Neural crest cell (in vitro differentiated cells): ENCODE measurements at regions not wholly inside any gene's neighbourhood (a gene's known extent, or its start where the extent isn't known, plus 50 kb on each side); places are given as distances from the start of the nearest gene placed in this dataset.

ENCODE experiments used
- DNase-seq: peaks from one replicate; pipeline ENCODE4 v3.0.0; 2021; ENCODE audit warnings: low read depth, mixed read lengths, low spot score
- H3K27ac Mint-ChIP-seq: one replicate; pipeline ENCODE4 v1.8.0; 2021; ENCODE audit warnings: mild to moderate bottlenecking, mixed read lengths; ENCODE audit not compliant: unreplicated experiment
- H3K27me3 Mint-ChIP-seq: 2 replicates; pipeline ENCODE4 v1.8.0; 2021; ENCODE audit warnings: low read depth, mild to moderate bottlenecking, mixed read lengths
- H3K36me3 Mint-ChIP-seq: 2 replicates; pipeline ENCODE4 v1.8.0; 2021; ENCODE audit warnings: low read depth, mild to moderate bottlenecking, mixed read lengths
- H3K4me1 Mint-ChIP-seq: 2 replicates; pipeline ENCODE4 v1.8.0; 2021; ENCODE audit warnings: mixed read lengths
- H3K4me3 Mint-ChIP-seq: one replicate; pipeline ENCODE4 v1.8.0; 2021; ENCODE audit warnings: mild to moderate bottlenecking, mixed read lengths
- H3K9me3 Mint-ChIP-seq: 2 replicates; pipeline ENCODE4 v1.8.0; 2021; ENCODE audit warnings: mixed read lengths
- CTCF ChIP-seq: fragments of 200-600 bp; sonication (generic); conservative IDR thresholded peaks from 2 replicates; pipeline ENCODE4 v1.5.0; 2021; ENCODE audit warnings: antibody characterized with exemption, mild to moderate bottlenecking

- Mint-ChIP-seq H3K4me3 (no peak overlapping the region), H3K4me1 (no peaks in the 10 kb centered on the region), H3K27ac (no peak overlapping the region), H3K36me3 (no peaks in the 10 kb centered on the region), H3K27me3 (no peaks in the 10 kb centered on the region), H3K9me3 (peaks cover 7% of the 10 kb centered on the region)
- no peak for TF ChIP-seq CTCF
- DNase-seq: no peak
Observed at GRCh38 chr1:209230314-209230713, 353.2 kb upstream of the CAMK1G start.

GRCh38 chr1:209231476-209232156 lies 351.9 kb upstream of the CAMK1G start:
- no peak for DNase-seq
- Mint-ChIP-seq H3K9me3 (peaks cover 7% of the 10 kb centered on the region), H3K4me3 (no peak overlapping the region), H3K36me3 (no peaks in the 10 kb centered on the region), H3K27me3 (no peaks in the 10 kb centered on the region), H3K27ac (no peak overlapping the region), H3K4me1 (no peaks in the 10 kb centered on the region)
- TF ChIP-seq CTCF: no peak

GRCh38 chr1:209232197-209232596 lies 351.3 kb upstream of the CAMK1G start:
- no peaks in the 10 kb centered on the region for H3K27me3 Mint-ChIP-seq
- TF ChIP-seq CTCF: no peak
- H3K4me3 Mint-ChIP-seq: no peak overlapping the region
- peaks cover 7% of the 10 kb centered on the region for H3K9me3 Mint-ChIP-seq
- H3K27ac Mint-ChIP-seq: no peak overlapping the region
- H3K36me3 Mint-ChIP-seq: no peaks in the 10 kb centered on the region
- no peaks in the 10 kb centered on the region for H3K4me1 Mint-ChIP-seq
- no peak for DNase-seq

GRCh38 chr1:209232759-209233158 lies 350.8 kb upstream of the CAMK1G start:
- no peak overlapping the region for H3K27ac Mint-ChIP-seq

GRCh38 chr1:209235166-209235565 lies 348.3 kb upstream of the CAMK1G start:
- Mint-ChIP-seq H3K36me3 (no peaks in the 10 kb centered on the region), H3K4me1 (no peaks in the 10 kb centered on the region), H3K27ac (no peak overlapping the region), H3K9me3 (peaks cover 7% of the 10 kb centered on the region), H3K4me3 (no peak overlapping the region), H3K27me3 (peaks cover 2% of the 10 kb centered on the region)
- TF ChIP-seq CTCF: no peak
- no peak for DNase-seq

More at GRCh38 chr1:209232759-209233158, 350.8 kb upstream of the CAMK1G start:
- Mint-ChIP-seq H3K27me3 (no peaks in the 10 kb centered on the region), H3K9me3 (peaks cover 7% of the 10 kb centered on the region), H3K4me1 (no peaks in the 10 kb centered on the region), H3K36me3 (no peaks in the 10 kb centered on the region), H3K4me3 (no peak overlapping the region)
- no peak for TF ChIP-seq CTCF
- DNase-seq: no peak
